ENCODE measurements at regions not wholly inside any gene's neighbourhood (a gene's known extent, or its start where the extent isn't known, plus 50 kb on each side); places are given as distances from the start of the nearest gene placed in this dataset.

DNA sequence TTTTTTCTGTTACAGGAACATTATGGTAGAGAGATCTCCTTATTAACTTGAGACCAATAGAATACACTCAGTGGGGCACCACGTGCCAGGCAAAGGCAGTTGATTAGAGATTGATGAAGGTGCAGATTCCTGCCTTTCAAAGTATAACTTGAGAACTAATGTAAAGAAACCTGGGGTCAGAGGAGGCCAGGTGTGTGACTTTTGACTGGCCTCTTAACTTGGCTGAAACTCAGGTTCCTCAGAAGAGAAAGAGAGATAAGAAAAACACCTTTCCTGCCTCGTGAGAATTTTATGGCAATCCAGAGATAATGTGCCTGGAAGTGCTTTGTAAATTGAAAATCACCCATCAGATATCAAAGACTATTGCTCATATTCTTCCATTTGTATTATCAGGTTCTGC lies 110.7 kb upstream of the GZMB start:
- TF ChIP-seq, protein P1, sequence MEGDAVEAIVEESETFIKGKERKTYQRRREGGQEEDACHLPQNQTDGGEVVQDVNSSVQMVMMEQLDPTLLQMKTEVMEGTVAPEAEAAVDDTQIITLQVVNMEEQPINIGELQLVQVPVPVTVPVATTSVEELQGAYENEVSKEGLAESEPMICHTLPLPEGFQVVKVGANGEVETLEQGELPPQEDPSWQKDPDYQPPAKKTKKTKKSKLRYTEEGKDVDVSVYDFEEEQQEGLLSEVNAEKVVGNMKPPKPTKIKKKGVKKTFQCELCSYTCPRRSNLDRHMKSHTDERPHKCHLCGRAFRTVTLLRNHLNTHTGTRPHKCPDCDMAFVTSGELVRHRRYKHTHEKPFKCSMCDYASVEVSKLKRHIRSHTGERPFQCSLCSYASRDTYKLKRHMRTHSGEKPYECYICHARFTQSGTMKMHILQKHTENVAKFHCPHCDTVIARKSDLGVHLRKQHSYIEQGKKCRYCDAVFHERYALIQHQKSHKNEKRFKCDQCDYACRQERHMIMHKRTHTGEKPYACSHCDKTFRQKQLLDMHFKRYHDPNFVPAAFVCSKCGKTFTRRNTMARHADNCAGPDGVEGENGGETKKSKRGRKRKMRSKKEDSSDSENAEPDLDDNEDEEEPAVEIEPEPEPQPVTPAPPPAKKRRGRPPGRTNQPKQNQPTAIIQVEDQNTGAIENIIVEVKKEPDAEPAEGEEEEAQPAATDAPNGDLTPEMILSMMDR (IDR thresholded peaks at IDR 0.05; ENCODE audit: low read length), result no peak
- no peak for TF ChIP-seq EZH2 (IDR thresholded peaks at IDR 0.05; ENCODE audit: borderline replicate concordance, low read length)

Data from OCI-LY1 (cell line).